CD4-positive, alpha-beta T cell treated with Interleukin-4 for 1 hour (primary cell): ENCODE measurements at regions not wholly inside any gene's neighbourhood (a gene's known extent, or its start where the extent isn't known, plus 50 kb on each side); places are given as distances from the start of the nearest gene placed in this dataset.

Experiments used
- DNase-seq, 2 donors: peaks; one replicate each; pipeline ENCODE4 v3.0.0-alpha.2; 2020 to 2022

DNA sequence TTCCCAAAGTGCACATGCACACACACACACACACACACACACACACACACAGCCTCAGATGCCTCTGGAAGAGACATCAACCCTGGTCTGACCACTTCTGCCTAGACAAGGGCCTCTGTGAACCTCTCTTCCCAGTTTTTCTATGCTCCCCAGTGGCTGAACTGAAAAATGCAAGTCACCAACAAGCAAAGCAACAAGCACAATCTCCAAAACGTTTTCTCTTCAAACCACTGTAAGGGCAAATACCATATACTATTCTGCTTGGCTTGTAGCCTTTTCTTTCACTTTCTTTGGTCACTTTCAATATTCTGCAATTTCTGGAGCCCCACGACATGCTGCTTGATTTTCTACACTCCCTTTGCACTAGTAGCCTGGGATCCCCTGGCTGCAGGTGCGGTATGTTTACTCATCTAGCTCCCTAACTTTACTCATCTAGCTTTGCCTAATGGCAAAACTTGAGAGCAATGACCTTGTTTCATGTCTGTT is 121.4 kb upstream of the DST start:
- no peak for DNase-seq

DNA sequence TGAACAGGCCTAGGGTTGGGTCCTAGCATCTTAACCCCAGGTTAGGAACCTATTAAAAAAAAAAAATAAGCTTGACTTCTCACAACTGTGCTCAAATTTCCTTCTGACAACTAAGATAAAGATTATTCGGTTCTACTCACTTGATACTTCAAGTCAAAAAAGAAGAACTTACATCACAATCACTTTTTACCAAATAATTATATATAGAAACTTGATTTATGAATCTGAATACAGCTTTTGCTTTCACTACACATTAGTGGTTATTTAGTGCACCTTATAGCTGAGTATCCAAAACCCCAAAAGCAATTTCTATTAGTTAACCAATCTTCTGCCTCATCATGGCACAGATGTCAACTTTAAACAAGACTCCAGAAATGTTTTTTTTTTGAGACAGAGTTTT is 119.0 kb upstream of the DST start:
- DNase-seq: no peak

DNA sequence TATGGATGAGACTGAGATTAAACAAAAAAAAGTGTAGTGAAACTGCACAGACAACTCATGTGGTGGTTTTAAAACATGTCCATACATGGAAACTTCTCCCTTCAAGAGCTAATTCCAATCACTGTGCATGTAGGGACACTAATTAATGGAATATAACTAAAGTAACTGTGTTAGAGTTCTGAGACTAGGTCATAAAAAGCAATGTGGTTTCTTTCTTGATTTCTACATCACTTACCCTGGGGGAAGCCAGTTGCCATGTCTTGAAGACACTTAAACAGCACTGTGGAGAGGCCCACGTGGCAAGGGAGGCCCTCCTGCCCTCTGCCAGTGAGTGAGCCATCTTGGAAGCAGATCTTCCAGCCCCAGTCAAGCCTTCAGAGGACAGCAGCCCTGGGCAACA is 118.2 kb upstream of the DST start:
- no peak for DNase-seq

DNA sequence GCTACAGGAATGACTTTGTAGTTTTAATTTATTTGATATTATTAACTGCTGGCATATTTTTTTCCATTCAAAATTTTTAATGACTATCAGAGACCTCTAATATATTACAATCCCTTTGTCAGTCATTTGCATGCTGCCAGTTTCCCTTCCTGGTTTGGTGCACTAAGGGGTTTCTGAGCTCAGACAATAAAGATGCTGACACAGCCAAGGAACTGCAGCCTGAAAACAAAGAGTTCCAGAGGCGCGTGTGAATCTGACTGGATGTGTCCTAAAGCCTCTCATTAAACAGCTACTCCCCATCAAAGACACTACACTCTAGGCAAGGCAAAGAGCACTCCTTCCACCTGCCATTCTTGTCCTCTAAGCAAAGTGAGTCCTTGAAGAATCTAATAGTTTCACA is 116.8 kb upstream of the DST start:
- no peak for DNase-seq

DNA sequence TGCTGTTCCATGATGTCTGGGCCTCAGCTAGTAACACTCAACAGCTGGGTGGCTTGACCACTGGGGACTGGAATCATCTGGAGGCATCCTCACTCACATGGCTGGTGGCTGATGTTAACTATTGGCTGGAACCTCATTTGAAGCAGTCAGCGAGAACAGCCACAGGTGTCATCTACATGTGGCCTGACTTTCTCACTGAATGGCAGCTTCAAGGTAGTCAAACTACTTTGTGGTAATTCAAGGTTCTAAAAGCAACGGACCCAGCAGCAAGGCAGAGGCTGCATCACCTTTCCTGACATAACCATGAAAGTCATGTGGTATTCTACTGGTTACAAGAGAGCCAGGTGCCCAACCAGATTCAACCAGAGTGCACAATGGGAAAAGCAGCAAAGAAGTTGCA is 115.9 kb upstream of the DST start:
- no peak for DNase-seq

DNA sequence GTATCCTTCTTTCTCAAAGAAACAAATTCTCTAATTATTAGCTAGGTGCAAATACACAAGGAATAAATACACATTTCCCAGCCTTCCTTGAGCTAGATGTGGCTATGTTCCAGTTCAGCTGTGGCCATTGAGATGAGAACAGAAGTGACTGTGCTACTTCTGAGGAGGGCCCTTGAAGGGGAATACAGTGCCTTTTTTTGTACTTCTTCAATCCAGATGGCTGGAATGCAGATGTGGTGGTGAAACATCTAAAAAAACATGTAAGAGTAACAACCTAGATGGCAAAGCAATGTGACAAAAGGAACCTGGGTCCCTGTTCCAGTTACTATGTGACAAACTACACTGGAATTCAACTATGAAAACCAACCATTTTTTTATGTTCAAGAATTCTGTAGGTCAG is 115.4 kb upstream of the DST start:
- DNase-seq: no peak

DNA sequence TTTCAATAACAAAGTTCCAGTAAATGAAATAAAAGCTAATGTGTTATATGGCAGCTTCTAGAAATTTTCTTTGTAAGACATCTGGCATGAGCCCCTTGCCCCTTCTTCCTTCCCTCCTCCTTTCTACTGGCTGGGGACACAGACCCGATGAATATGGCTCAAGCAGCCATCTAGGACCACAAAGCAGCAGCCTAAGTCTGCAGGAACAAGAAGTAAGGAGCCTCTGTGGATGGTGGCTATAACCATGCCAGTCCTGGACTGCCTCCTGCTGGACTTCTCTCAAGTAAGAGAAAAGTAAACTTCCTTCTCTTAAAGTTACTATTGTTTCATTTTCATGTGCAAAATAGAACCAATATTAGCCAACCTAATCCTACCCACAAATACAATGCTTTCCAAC is 114.9 kb upstream of the DST start:
- no peak for DNase-seq

DNA sequence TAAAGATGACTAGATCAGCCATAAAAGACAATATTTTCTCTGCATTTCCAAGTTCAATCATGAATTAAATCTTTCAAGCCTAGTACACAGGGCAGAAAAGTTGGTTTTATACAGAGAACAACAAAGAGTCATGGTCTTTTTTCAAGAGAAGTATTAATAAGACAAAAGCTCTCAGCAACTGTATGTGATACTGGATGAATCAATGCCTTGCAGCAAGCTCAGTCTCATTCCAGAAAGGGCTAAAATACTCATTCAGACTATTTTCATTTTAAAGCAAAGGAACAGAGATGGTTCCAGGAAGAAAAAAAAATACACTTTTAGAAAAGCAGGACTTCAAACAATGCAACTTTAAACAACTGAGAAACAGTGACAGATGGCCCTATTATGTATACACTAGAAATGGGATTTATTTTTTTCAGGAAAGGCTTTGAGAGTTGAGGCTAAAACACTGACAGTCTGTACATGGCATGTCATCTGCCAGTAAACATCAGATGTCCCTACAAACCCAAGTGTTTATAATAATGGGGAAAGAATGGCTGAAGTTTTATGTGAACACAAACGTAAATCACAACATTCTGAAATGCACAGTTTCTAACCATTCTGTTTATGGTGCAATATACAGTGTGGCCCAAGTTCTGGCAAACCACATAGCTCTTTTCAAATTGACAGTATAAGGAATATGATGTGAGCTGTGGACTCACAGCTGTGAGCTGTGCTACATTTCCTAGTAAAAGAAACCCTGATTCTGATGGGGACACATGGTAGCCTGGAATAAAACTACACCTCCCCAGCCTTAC is 114.3 kb upstream of the DST start:
- DNase-seq: no peak

DNA sequence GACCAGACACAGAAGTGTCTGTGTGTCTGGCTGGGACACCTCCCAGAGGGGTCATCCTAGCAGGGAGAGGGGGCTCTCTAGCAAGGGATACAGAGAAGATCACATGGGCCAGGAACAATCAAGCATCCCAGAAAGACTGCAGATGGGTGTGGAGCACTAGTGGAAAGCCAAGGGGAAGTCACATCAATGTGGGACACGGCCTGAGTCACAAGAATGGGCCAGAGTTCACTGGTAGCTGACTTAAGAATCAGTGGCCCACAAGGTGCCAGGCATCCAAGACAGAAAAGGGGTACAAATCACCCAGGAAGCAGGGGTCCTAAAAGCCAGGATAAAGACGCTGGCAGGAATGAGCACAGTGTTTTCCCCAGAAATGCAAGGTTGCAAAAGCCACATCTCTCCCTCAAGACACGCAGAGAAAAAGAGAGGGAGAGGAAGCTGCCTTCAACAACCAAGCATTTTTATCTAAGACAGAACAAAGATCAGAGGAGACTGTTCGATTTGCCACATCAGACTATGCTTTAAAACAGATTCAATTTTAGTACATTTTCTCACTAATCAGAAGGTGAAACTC is 113.6 kb upstream of the DST start:
- DNase-seq: no peak

DNA sequence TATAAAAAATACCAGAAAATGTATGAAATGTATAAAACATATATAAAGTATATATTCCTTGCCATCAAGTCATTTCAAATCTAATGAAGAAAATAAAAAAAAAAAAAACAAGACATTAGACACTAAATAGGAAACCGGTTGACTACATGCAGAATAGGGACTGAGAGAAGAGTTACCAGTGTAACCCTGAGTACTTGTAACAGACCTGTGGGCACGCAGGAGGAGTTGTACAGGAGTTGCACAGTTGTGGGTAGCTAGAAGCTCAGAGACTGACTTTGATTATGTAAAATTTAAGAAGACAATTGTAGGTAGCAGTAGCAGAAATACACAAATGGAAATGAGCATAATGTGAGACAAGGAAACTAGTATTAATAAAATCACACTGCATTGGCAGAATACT is 112.4 kb upstream of the DST start:
- no peak for DNase-seq

DNA sequence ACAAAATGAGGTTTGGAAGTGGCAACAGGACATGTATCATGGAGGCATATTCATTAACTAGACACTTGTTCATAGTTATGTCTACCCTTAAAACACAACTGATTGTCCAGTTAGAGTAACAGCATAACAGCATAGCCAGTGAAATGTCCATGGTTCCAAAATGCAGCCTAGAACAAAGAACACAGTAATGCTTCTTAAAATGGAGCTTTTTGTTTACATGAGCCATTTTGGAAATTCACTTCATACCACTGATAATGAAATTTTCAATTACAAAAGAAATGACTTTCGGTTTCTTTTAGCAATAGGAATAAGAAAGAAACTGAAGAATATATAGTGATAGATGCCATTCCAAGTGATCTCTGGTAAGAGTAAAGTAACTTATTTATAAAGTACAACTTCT is 111.1 kb upstream of the DST start:
- no peak for DNase-seq

DNA sequence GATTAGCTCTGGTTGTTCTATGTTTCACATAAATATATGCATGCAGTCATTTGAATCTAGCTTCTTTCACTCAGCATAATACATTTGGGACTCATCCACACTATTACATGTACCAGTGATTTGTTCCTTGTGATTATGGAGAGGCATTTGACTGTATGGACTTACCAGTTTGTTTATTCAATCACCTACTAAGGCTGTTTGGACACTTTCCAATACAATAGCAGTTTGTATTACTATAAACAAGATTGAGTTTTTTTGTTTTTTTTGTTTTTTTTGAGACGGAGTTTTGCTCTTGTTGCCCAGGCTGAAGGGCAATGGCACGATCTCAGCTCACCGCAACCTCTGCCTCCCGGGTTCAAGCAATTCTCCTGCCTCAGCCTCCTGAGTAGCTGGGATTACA is 109.8 kb upstream of the DST start:
- DNase-seq: no peak

DNA sequence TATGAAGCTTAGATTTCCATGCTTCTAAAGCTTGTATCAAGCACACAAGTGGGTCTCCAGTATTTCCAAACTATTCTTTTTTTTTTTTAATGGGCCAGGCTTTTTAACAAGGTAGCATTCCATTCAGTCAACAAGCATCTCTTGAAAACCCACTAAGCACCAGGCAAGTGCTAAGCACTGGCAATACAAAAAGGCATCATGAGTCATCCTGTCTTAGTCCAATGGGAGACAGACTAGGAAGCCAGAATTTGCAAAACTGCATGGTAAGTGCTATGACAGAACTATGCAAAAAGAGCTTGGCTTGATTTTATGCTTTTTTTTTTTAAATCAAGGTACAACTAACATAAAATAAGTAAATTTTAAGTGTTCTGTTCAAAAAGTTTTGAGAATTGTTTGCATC is 109.3 kb upstream of the DST start:
- DNase-seq: no peak

DNA sequence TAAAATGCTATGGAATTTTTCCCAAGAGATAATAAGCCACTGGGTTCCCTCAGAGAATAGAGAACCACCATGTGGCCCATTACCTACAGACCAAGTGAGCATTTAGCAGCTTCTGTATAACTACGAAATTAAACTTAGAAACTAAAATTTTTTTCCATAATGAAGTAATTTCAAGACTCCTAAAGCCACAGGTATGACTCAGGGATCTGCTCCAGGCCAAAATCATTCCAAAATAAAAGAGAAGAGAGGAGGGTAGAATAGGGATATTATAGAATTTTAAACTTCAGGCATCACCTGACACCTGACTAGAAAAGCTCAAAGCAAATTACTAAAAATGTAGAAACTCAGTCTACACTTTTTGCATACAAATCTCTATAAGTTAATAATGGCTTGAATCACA is 108.9 kb upstream of the DST start:
- DNase-seq: no peak

DNA sequence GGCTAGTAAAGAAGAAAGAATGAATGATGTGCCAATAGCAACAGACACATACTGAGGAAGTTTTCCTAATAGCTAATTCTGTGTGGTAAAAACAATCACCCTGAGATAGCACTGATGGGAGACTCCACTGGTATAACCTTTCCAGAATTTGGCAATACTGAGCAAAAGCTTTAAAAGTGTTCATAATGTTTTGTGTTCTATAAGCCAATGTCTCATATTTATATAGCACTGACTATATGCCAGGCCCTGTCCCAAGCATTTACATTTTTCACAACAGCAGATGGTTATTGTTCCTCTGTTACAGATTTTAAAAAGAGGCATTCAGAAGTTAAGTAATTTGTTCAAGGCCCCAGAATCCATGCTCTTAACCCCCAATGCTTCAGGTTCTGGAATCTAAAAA is 108.0 kb upstream of the DST start:
- no peak for DNase-seq

DNA sequence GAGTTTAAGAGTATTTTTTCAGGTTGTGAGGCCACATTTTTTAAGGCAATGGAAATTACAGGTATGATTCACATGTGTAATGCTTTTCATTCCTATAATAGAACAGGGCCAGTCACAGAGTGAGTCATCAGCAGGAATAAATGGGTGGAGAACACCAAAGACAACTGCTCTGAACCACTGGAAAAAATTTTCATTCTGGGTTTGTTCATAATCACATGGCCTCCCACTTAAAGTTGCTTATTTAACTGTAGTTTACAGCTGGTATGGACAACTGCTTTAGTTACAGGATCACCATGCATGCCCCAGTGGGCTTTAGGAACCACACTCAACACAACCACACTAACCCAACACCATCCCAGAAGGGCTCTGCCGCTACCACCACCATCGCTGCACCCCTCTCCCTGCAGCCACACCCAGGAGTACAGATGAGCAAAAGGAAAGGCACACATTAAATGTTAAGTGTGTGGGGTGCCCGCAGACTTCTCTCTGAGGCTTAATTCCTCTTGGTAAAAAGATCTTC is 107.0 kb upstream of the DST start:
- DNase-seq: no peak

DNA sequence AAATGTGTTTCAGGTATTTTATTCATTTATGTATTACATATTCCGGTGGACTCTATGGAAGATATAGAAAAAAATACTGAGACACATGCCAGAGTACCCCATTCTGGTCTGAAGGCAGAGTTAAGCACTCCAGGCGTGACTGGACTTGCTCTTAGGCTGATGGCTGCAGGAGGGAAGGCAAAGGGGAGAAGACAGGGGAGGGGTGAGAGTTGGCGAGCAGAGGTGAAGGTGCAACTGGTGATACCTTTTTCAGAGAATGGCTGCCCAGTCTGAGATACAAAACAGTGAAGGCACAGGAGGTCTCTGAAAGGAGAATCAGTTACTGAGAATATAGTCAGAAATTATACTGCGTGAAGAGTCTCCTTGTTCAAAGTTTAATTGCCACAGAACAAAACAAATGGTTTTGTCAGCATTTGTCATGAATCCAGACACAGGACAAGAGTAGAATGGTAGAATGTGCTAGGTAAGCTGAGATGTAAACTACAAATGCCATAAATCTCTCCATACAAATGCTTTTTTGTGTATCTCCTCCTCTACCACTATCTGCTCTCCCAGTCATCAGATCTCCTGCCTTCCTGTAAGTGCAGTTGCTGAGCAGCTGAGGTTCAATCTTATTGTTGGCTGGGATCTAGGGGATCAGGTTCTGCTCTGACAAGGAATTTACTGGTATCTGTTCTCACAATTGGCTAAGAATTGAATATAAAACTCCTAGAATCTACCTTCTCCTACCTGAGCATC is 104.2 kb upstream of the DST start:
- no peak for DNase-seq

DNA sequence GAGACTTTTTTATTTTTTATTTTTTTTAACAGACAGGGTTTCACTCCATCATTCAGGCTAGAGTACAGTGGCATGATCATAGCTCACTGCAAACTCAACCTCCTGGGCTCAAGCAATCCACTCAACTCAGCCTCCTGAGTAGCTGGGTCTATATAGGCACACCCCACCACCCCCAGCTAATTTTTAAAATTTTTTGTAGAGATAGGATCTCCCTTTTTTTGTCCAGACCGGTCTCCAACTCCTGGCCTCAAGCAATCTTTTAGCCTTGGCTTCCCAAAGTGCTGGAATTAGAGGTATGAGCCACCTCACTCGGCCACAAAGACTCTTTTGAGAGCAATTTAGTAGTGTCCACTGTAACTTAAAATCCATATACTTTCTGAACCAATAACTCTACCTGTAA is 103.3 kb upstream of the DST start:
- no peak for DNase-seq

DNA sequence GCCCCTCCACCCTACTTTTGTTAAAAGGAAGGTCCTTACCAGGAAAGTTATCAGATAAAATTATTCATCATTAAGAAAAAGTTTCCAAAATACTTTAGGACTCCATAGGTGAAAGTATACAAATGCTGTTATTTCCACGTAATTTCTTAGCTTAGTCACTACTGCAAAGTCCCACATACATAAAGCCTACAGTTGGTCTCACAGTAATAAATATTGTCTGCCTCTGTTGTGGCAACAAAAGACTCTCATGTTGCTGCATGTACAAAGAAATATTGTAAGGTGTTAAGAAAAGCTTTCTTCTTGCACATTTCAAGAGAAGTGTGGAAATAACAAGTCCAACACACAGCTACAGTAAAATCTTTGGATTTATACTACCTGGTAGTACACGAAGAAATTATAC is 102.4 kb upstream of the DST start:
- no peak for DNase-seq

DNA sequence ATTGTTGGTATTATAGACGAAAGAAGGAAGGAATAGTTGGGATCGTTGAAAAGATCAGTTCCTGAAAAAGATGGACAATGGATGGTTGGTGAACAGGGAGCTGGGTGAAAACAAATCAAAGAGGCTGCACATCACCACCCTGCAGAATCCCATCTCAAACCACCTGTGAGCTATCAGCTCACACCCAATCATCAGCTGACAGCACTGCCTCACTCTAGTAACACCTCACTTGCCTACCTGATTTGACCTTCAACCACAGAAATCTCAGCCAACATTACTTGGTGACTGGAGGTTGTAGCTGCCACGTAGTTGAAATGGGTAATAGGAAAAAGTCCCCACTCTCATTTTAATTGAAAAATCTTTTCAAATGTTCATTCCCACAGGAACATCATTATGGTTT is 101.8 kb upstream of the DST start:
- DNase-seq: no peak

DNA sequence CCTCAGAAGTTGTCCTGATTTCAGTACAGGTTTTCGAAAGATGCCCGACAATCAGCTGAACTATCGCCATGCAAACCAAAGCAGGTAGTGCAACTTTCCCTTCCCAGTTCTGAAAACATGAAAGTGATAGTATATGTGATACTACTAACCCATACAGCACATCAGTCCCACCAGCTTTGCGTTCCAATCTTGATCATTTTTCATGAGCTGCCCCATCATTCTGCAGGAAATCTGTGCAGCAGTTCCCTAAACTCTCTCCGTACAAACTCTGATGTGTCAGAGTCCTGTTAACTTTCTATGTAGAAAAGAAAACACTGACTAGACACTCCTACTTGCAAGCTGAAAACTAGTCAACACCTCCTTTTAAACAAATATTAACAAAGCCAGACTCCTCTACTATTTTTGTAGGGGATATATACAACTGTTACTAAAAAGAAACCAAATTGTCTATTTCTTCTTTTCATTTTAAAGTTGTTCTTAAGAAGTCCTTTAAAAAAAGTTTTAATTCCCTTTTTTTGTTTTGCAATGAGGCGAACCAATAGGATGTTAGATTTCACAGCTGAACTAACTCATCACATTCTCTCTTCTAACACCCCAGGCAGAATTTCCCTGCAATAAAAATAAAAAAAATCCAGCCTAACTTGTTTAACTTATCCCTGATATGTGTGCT is 99.6 kb upstream of the DST start:
- DNase-seq: no peak

DNA sequence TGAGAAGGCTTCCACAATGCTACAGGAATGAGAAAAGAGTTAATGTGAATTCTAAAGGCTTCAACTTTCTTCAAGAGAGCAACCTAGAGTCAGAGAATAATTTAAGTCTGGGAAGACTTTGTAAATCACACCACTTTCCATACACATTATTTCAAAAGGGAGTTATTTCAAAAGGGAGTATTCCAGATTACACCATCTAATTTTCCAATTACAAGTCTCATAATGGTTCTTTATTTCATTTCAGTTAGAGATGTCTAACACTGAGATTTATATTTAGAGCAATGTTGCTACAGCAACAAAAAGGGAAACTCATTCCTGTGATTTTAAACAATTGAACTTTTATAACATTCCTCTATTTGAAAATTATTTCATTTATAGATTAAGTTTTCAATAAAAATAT is 98.8 kb upstream of the DST start:
- no peak for DNase-seq
